ENCODE measurements at regions not wholly inside any gene's neighbourhood (a gene's known extent, or its start where the extent isn't known, plus 50 kb on each side); places are given as distances from the start of the nearest gene placed in this dataset.

DNA sequence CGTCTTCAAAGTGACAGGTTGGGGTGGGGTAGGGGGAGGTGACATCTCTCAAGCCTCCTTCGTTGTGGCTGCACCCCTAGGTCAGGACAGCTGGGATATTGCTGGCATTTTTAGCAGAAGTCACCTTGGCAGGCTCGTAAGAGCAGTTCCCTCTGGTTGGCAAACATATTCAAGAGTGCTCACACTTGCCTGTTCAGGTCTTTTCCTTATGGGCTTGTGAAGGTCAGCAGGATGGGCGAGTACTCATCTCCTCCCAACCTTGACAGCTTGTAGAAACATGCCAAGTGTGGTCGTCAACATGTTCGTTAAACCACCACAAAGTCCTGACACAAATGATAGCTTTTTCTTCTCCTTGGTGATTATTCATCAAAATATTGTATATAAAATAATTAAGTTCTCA is 113.6 kb downstream of the HDGFL1 start:
- TF ChIP-seq, protein P1, sequence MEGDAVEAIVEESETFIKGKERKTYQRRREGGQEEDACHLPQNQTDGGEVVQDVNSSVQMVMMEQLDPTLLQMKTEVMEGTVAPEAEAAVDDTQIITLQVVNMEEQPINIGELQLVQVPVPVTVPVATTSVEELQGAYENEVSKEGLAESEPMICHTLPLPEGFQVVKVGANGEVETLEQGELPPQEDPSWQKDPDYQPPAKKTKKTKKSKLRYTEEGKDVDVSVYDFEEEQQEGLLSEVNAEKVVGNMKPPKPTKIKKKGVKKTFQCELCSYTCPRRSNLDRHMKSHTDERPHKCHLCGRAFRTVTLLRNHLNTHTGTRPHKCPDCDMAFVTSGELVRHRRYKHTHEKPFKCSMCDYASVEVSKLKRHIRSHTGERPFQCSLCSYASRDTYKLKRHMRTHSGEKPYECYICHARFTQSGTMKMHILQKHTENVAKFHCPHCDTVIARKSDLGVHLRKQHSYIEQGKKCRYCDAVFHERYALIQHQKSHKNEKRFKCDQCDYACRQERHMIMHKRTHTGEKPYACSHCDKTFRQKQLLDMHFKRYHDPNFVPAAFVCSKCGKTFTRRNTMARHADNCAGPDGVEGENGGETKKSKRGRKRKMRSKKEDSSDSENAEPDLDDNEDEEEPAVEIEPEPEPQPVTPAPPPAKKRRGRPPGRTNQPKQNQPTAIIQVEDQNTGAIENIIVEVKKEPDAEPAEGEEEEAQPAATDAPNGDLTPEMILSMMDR (IDR thresholded peaks at IDR 0.05; ENCODE audit: extremely low read depth, missing control alignments): no peak

GRCh38 chr6:22690446-22690845 is 121.1 kb downstream of the HDGFL1 start:
- DNase-seq (ENCODE audit: low spot score): no peak
- TF ChIP-seq, protein P1 (IDR thresholded peaks at IDR 0.05; ENCODE audit: extremely low read depth, missing control alignments): no peak

More for the DNA sequence above, 113.6 kb downstream of the HDGFL1 start:
- DNase-seq (ENCODE audit: low spot score): no peak

DNA sequence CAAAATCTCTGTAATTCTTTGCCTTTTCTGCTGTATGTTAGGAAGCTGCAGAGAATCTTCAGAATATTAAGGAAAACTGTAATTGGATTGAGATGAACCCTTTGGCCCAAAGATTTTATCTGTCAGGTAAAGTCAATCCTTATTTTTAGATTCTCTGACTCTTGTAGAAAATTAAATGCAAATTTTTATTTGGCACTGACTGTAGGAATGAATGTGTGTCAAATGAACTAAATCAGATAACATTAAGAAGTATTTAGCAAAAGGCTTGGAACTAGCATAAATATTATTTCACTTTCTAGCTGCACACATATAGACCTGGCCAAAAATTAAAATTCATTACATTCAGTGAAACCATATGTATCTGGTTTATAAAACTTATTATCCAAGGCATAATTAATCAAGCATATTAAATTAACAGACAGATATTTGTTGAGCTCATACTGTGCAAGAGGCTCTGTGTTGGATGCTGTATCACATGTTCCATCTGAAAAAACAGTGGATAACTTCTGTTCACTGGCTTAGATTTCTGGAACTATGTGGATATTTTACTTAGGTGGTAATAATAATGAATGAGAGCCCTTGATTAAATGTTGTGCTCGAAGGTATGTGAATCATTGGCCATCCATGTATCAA is 124.8 kb downstream of the HDGFL1 start:
- TF ChIP-seq, protein P1 (IDR thresholded peaks at IDR 0.05; ENCODE audit: extremely low read depth, missing control alignments): no peak
- no peak for DNase-seq (ENCODE audit: low spot score)

- no peak for DNase-seq (ENCODE audit: low spot score)
- TF ChIP-seq, protein P1 (IDR thresholded peaks at IDR 0.05; ENCODE audit: extremely low read depth, missing control alignments): no peak
Measured at GRCh38 chr6:22696481-22696880, 127.1 kb downstream of the HDGFL1 start.

DNA sequence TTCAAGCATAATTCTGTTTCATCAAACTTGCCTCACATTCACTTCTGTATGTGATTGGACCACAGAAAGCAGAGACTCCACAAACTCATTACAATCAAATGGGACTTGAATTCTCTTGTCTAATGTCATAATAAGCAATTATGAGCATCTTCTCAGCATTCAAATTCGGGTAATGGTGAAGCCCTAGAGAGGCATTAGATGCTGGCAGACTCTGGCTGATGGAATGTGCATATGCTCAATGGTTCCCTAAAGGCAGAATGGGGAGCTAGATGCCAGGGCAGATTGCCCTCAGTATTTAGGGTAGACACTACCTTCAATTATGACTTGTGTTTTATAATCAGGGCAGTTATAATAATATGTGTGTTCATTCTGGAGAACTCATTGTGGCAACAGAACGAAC is 127.9 kb downstream of the HDGFL1 start:
- TF ChIP-seq, protein P1 (IDR thresholded peaks at IDR 0.05; ENCODE audit: extremely low read depth, missing control alignments): no peak
- no peak for DNase-seq (ENCODE audit: low spot score)

- TF ChIP-seq, protein P1 (IDR thresholded peaks at IDR 0.05; ENCODE audit: extremely low read depth, missing control alignments): no peak
- DNase-seq (ENCODE audit: low spot score): no peak
Measured at GRCh38 chr6:22699151-22699550, 129.8 kb downstream of the HDGFL1 start.

- no peak for DNase-seq (ENCODE audit: low spot score)
- TF ChIP-seq, protein P1 (IDR thresholded peaks at IDR 0.05; ENCODE audit: extremely low read depth, missing control alignments): no peak
Measured at GRCh38 chr6:22706651-22707050, 137.3 kb downstream of the HDGFL1 start.
